ENCODE measurements at regions not wholly inside any gene's neighbourhood (a gene's known extent, or its start where the extent isn't known, plus 50 kb on each side); places are given as distances from the start of the nearest gene placed in this dataset.
A peak's percentile ranks its signal among the peaks of the same experiment; 100 is the strongest.

- peak overlapping the region in 1 of 3 donors; percentile 58 for H3K27ac Mint-ChIP-seq
- H3K9me3 Mint-ChIP-seq = peaks cover 0 to 3% (median 0%) of the 10 kb centered on the region in 3 donors
- no peaks in the 10 kb centered on the region for H3K27me3 Mint-ChIP-seq
- H3K4me1 Mint-ChIP-seq = peaks cover 0 to 2% (median 0%) of the 10 kb centered on the region in 3 donors
- H3K4me3 Mint-ChIP-seq = no peak overlapping the region
- H3K36me3 Mint-ChIP-seq = no peaks in the 10 kb centered on the region
Measured at GRCh38 chr2:238502088-238502810, 75.5 kb downstream of the ASB1 start.

DNA sequence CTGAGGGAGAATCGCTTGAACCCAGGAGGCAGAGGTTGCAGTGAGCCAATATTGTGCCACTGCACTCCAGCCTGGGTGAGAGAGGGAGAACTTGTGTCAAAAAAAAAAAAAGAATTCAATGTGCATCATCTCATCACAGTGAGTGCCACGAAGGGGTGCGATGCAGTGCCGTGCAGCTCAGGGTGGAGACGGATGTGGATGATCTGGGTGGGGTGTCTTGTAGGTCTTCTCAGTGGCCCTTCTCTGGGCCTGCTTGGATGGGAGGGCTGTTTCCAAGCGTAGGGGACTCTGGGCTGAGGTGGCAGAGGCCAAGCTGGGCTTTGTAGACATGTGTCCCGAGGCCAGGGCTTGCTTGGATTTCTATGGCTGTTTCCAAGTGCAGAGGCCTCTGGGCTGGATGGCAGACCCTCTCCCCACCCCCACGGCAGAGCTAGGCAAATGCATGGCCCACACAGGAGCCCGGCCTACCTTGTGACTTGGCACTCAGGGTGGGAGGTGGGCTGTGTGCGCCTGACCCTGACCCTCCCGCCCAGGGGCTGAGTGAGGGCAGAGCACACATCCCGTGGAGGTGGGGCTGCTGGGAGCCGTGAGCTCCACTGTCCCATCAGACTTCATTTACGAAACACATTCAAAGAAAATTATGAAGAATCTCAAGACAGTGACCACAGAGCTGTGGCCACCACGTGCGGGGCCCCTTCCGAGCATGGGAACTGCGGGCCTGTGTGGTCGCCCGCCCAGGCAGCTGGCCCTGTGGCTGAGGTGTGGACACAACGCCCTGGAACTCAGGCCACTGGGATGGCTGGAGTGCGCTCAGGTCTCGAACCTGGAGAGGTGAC, 76.4 kb downstream of the ASB1 start:
- H3K36me3 Mint-ChIP-seq = no peaks in the 10 kb centered on the region
- no peak overlapping the region for H3K27ac Mint-ChIP-seq
- H3K4me1 Mint-ChIP-seq = peaks cover 0 to 2% (median 2%) of the 10 kb centered on the region in 3 donors
- H3K9me3 Mint-ChIP-seq = peaks cover 0 to 3% (median 0%) of the 10 kb centered on the region in 3 donors
- no peak overlapping the region for H3K4me3 Mint-ChIP-seq
- H3K27me3 Mint-ChIP-seq = peaks cover 4% of the 10 kb centered on the region

GRCh38 chr2:238504181-238504931, 77.6 kb downstream of the ASB1 start:
- Mint-ChIP-seq H3K9me3 (peaks cover 0 to 3% (median 0%) of the 10 kb centered on the region in 3 donors), H3K4me3 (no peak overlapping the region), H3K27ac (no peak overlapping the region), H3K4me1 (peaks cover 0 to 2% (median 2%) of the 10 kb centered on the region in 3 donors), H3K36me3 (no peaks in the 10 kb centered on the region), H3K27me3 (peaks cover 4% of the 10 kb centered on the region)

GRCh38 chr2:238505119-238505891, 78.6 kb downstream of the ASB1 start:
- Mint-ChIP-seq H3K9me3 (peaks cover 0 to 3% (median 0%) of the 10 kb centered on the region in 3 donors), H3K27me3 (peaks cover 4% of the 10 kb centered on the region), H3K36me3 (no peaks in the 10 kb centered on the region), H3K4me1 (peaks cover 0 to 2% (median 2%) of the 10 kb centered on the region in 3 donors), H3K27ac (no peak overlapping the region), H3K4me3 (peak overlapping the region in 1 of 4 donors; percentile 65)

DNA sequence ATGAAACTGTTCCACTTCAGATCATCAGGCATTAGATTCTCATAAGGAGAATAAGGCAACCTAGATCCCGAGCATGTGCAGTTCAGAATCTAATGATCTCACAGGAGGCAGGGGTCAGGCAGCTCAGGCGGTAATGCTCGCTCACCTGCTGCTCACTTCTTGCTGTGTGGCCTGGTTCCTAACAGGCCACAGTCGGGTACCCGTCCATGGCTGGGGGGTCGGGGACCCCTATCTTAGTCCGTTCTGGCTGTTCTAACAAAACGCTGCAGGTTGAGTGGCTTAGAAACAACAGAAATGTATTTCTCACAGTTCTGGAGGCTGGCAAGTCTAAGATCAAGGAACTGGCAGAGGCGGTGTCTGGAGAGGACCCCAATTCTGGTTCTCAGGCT, 79.2 kb downstream of the ASB1 start:
- Mint-ChIP-seq H3K27ac (no peak overlapping the region), H3K27me3 (peaks cover 4% of the 10 kb centered on the region), H3K4me1 (peaks cover 0 to 2% (median 2%) of the 10 kb centered on the region in 3 donors), H3K4me3 (peak overlapping the region in 1 of 4 donors; percentile 65), H3K36me3 (no peaks in the 10 kb centered on the region), H3K9me3 (peaks cover 0 to 3% (median 0%) of the 10 kb centered on the region in 3 donors)

- H3K4me3 Mint-ChIP-seq = no peak overlapping the region
- H3K4me1 Mint-ChIP-seq = peaks cover 0 to 2% (median 2%) of the 10 kb centered on the region in 3 donors
- peaks cover 0 to 3% (median 0%) of the 10 kb centered on the region in 3 donors for H3K9me3 Mint-ChIP-seq
- H3K27me3 Mint-ChIP-seq = peaks cover 4% of the 10 kb centered on the region
- H3K36me3 Mint-ChIP-seq = no peaks in the 10 kb centered on the region
- H3K27ac Mint-ChIP-seq = no peak overlapping the region
Measured at GRCh38 chr2:238506371-238507068, 79.8 kb downstream of the ASB1 start.

- H3K36me3 Mint-ChIP-seq = peaks cover 1% of the 10 kb centered on the region
- H3K27me3 Mint-ChIP-seq = peaks cover 4% of the 10 kb centered on the region
- peaks cover 0 to 4% (median 0%) of the 10 kb centered on the region in 3 donors for H3K4me1 Mint-ChIP-seq
- H3K4me3 Mint-ChIP-seq = no peak overlapping the region
- no peaks in the 10 kb centered on the region for H3K9me3 Mint-ChIP-seq
- H3K27ac Mint-ChIP-seq = no peak overlapping the region
Measured at GRCh38 chr2:238507836-238508235, 81.1 kb downstream of the ASB1 start.

- Mint-ChIP-seq H3K36me3 (peaks cover 1% of the 10 kb centered on the region), H3K4me3 (no peak overlapping the region), H3K27me3 (peaks cover 4% of the 10 kb centered on the region), H3K4me1 (peaks cover 0 to 4% (median 0%) of the 10 kb centered on the region in 3 donors), H3K9me3 (no peaks in the 10 kb centered on the region), H3K27ac (no peak overlapping the region)
Measured at GRCh38 chr2:238509151-238509835, 82.6 kb downstream of the ASB1 start.

DNA sequence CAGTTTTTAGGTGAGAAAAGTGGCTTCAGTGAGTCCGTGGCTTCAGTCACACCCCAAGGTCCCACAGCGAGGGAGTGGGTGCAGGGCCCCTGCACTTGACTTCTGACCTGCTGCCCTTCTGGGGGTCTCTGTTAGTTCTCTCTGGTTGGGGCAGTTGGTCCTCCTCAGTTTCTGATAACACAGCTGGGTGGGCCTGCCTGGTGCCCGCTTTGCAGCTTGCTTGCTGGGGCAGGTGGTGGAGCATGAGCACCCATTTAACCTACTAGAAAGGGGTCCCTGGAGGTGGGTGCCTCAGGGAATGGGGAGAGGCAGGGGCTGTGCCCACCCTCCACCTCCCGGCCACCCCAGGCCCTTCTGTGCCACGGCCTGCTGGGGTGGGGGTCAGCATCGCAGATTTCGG, 83.2 kb downstream of the ASB1 start:
- Mint-ChIP-seq H3K27ac (no peak overlapping the region), H3K9me3 (no peaks in the 10 kb centered on the region), H3K36me3 (peaks cover 1% of the 10 kb centered on the region), H3K4me3 (no peak overlapping the region), H3K4me1 (peaks cover 0 to 4% (median 0%) of the 10 kb centered on the region in 3 donors), H3K27me3 (peaks cover 4% of the 10 kb centered on the region)

DNA sequence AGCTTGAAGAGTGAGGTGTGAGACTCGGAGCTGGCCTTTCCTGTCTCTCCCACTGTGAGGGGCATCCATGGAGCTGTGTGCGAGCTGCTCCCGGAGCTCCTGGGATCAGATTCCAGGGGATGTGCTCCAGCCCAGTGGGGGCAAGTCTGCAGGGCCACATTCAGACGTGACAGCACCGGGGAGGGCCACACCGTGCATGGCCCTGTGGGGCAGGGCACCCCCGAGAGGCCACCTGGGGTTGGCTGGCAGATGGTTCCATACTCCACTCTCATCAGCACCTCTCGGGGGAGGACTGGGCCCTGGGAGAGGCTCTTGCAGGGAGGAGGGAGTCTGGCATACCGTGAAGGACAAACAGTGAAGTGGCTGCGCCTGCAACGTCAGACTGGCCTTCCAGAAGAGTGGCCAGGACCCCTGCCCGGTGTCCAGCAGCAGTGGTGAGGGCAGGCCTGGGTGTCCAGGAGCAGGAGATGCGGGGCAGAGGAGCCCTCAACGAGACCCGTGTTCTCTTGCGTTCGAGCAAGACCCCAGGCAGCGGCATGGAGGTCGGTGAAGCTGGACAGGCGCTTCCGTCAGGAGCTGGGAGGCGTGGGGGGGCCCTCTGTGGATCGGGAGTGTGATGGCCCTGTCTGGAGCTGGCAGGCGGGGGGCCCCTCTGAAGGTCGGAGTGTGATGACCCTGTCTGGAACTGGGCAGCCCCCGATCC, 84.3 kb downstream of the ASB1 start:
- Mint-ChIP-seq H3K9me3 (peaks cover 0 to 5% (median 0%) of the 10 kb centered on the region in 3 donors), H3K27me3 (peaks cover 4% of the 10 kb centered on the region), H3K27ac (no peak overlapping the region), H3K4me1 (peaks cover 0 to 4% (median 0%) of the 10 kb centered on the region in 3 donors), H3K4me3 (no peak overlapping the region), H3K36me3 (peaks cover 3% of the 10 kb centered on the region)

DNA sequence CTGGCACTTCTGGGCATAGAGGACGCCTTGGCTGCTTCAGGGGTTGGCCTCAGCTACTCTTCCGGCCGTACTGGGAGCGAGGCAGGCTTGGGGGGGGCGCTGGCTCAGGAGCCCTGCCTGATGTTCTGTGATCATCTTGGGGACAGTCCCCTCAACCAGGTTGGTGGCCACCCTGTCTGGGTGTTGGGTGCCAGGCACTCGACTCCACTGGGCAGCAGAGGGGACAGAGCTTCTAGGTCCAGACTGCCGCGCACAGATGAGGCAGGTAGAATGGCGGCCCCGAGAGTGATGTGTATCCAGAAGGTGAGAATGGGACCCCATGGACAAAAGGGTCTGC, 84.9 kb downstream of the ASB1 start:
- Mint-ChIP-seq H3K4me1 (peaks cover 0 to 4% (median 0%) of the 10 kb centered on the region in 3 donors), H3K9me3 (peaks cover 0 to 10% (median 4%) of the 10 kb centered on the region in 3 donors), H3K4me3 (no peak overlapping the region), H3K27me3 (peaks cover 4% of the 10 kb centered on the region), H3K36me3 (peaks cover 3% of the 10 kb centered on the region), H3K27ac (no peak overlapping the region)

GRCh38 chr2:238512247-238512867, 85.6 kb downstream of the ASB1 start:
- H3K4me1 Mint-ChIP-seq = peaks cover 0 to 4% (median 0%) of the 10 kb centered on the region in 3 donors
- peaks cover 0 to 10% (median 10%) of the 10 kb centered on the region in 3 donors for H3K9me3 Mint-ChIP-seq
- no peak overlapping the region for H3K4me3 Mint-ChIP-seq
- peaks cover 4% of the 10 kb centered on the region for H3K27me3 Mint-ChIP-seq
- H3K36me3 Mint-ChIP-seq = peaks cover 3% of the 10 kb centered on the region
- H3K27ac Mint-ChIP-seq = no peak overlapping the region

Data from IgD-negative memory B cell (primary cell).